NCI-H82 treated with DMSO at 0.1 percent for 48 hours (cell line): ENCODE measurements at regions not wholly inside any gene's neighbourhood (a gene's known extent, or its start where the extent isn't known, plus 50 kb on each side); places are given as distances from the start of the nearest gene placed in this dataset.
A peak's percentile ranks its signal among the peaks of the same experiment; 100 is the strongest.

Experiments used
- DNase-seq: peaks from one replicate; lab custom pipeline; 2025; ENCODE audit not compliant: unreplicated experiment; lab: John Stamatoyannopoulos, UW

DNA sequence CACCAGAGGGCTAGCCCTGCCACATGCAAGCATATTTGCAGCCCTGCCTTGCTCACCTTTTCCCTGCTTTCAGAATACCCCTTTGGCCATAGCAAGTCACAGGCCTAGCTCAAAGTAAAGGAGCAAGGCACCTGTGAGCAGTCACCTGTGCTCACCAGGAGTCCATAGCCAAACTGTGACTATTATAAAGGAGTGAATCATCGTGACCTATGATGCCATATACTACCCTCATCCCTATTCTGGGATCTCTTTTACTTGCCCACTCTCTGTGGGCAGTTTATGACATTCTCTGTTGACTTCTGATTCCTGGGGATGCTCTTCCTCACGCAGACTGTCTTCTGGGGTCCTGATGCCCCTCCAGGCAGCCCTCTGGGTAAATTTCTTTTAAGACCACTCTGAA lies 200.5 kb upstream of the NLRP1 start:
- DNase-seq, result no peak

GRCh38 chr17:5785338-5785737 lies 201.0 kb upstream of the NLRP1 start:
- no peak for DNase-seq

DNA sequence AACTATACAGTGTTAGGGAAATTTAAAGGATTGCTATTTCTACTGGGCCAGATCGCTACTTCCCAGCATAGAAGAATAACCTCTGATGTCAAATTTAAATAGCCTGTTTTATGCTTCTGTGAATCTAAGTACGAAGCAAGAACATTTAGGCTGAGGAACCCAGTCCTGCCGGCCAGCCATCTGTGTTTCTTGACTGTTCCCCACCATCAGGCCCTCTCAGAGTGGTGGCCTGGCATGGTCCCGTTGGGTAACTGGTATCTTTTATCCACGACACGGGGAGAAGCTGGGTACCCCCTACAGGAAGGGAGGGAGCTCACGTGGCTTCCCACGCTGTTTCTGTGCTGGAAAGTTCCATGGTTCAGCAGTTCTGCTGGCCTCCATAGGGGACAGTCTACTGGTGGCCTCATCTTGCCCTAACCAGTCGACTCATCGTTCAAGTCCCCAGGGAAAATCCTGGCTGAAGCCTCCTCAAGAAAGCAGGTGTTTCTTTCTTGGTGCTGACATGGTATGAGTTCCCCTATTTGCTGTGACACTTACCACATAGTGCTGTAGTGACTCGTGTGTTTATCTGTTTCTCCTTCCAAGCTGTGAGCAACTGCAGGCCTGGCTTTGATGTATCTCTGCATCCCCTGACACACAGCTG lies 201.7 kb upstream of the NLRP1 start:
- no peak for DNase-seq

DNA sequence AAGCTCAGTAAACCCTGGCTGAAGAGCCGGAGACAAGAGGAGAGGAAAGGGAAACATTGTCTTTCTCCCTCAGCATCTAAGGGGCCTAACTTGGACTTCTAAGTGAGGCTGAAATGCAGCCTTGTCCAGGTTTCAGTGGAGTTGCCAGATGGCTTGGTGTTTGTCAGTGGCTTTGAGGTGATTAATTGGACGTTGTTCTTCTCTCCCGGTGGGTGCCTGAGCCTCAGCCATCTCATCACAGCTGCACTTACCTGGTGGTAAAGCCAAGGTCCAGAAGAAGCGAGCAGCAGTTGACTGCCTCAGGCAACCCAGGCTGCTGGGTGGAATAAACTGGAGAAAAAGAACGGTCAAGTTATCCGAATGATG lies 202.2 kb upstream of the NLRP1 start:
- DNase-seq, result no peak

GRCh38 chr17:5788266-5788900 lies 204.1 kb upstream of the NLRP1 start:
- DNase-seq, result no peak

- DNase-seq, result no peak
These were observed 205.2 kb upstream of the NLRP1 start for GRCh38 chr17:5789528-5789927.

GRCh38 chr17:5793157-5793556 lies 208.8 kb upstream of the NLRP1 start:
- no peak for DNase-seq

DNA sequence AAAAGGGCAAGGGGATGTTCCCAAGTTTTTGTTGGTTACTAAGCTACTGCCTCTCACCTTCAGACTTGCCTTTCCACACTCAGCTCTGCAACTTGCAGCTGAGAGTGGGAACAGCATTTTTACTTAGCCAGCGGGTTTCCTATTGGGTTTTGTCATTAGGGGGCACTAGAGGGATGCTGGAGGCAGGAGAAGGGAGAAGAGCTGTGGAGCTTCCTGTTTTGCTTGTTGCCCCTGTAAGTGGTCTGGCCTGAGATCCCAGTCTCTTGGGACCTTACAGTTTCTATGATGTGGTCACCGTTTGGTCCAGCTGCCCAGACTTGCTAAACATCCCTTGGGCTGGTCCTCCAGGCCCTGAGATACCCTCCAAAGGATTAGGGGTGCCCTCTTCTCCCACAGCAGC lies 209.6 kb upstream of the NLRP1 start:
- DNase-seq, result peak; percentile 10

GRCh38 chr17:5794385-5794784 lies 210.1 kb upstream of the NLRP1 start:
- no peak for DNase-seq

GRCh38 chr17:5794881-5795506 lies 210.7 kb upstream of the NLRP1 start:
- no peak for DNase-seq

GRCh38 chr17:5797447-5798050 lies 213.2 kb upstream of the NLRP1 start:
- no peak for DNase-seq

DNA sequence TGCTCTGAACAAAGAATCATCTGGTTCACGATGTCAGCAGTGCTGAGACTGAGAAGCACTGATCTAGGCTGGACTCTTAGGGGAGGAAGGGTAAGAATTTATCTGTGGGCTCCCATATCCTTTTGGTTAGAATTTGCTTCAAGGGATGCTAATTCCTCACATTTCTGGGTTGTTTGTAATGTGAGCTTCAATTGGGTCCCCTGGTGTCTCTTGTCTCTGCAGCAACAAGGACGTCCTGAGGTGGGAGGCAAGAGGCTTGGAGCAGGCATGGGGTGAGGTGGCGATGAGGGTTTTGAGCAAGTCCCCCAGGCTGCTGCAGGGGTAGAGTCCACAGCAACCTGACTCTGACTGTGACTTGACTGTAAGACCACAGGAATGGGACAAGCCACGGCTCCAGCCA lies 213.8 kb upstream of the NLRP1 start:
- DNase-seq, result no peak

DNA sequence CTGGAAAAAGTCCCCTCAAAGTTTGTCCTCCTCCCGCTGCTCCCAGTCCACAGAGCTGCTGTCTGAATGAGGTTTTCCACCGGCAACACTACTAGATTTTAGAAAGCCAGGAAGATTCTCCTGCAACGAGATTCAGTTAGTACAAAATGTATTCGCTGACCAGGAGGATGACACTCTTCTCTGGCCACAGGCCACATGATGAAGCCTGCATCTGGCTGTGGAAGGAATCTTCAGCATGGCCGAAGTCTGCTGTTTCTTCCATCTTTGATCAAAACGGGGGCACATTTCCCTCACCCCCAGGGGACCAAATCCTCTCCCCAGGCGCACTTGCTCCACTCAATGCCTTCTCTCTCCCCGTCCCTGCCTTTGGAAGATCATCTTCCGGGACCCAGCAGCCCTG lies 215.8 kb upstream of the NLRP1 start:
- no peak for DNase-seq

- no peak for DNase-seq
These were observed 216.3 kb upstream of the NLRP1 start for GRCh38 chr17:5800646-5801045.

DNA sequence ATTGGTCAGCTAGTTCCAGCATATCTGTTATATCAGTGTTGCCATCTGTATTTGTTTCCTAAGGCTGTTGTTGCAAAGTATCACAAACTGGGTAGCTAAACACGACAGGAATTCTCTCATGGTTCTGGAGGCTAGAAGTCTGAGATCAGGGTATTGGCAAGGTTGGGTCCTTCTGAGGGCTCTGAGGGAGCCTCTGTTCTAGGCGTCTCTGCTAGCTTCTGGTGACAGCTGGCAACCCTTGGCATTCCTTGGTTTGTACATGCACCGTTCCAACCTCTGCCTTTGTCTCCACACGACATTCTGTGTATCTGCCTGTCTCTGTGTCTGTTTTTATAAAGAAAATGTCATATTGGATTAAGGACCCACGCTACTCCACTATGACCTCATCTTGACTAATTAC lies 219.9 kb upstream of the NLRP1 start:
- no peak for DNase-seq

- no peak for DNase-seq
These were observed 224.7 kb upstream of the NLRP1 start for GRCh38 chr17:5809056-5809455.

DNA sequence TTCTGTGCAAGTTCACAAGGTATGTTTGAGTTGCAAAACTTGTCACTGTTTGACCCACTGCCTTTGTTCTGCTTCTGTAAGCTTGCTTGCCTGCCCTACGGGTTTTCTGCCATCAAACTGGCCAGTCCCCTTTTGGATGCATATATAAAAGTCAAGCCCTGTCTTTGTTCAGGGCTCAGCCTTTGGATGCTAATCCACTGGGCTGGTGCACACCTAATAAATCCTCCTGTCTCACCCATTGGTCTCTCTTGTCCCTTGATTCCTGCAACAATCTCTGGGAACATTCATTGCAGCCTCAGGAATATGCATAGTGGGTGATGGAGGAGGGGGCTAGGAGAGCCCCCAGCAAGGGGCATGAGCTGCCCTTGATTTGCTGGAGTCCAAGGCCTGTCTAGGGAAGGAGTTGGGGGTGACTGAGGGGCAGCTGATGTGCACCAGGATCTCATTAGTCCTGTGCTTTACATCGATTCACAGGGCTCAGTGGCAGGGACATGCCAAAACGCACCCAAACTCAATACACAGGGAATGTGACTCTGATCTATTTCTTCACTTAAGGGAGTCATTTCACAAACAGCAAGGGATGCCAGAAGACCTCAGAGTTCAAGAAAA lies 225.4 kb upstream of the NLRP1 start:
- no peak for DNase-seq

DNA sequence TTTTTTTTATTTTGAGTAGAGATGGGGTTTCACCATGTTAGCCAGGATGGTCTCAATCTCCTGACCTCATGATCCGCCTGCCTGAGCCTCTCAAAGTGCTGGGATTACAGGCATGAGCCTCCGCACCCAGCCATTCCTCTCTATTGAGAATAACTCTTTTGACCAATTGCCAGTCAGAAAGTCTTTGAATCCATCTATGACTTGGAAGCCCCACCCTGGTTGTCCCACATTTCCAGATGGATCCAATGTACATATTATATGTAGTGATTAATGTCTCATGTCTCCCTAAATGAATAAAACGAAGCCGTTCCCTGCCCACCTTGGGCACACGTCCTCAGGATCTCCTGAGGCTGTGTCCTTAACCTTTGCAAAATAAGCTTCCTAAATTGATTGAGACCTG lies 228.3 kb upstream of the NLRP1 start:
- DNase-seq, result no peak

DNA sequence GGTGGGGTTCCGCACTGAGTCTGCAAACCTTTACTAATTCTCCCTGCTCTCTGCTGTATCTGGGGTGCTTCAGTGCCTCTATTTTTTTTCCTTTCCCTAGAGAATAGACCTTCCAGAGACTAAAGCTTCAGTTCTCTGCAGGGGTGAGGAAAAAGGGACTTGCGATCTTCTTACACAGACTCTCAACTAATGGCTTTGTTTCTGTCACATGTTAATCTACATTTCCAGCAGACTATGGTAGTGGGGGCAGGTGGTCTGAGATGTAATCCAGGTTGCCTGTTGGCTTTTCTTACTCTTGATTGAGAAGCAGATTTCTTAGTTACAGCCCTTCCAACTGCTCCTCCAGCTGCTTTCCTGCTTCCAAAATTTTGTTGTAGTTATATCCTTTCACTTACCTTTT lies 229.0 kb upstream of the NLRP1 start:
- peak; percentile 54 for DNase-seq

GRCh38 chr17:5815396-5815795 lies 231.1 kb upstream of the NLRP1 start:
- no peak for DNase-seq

DNA sequence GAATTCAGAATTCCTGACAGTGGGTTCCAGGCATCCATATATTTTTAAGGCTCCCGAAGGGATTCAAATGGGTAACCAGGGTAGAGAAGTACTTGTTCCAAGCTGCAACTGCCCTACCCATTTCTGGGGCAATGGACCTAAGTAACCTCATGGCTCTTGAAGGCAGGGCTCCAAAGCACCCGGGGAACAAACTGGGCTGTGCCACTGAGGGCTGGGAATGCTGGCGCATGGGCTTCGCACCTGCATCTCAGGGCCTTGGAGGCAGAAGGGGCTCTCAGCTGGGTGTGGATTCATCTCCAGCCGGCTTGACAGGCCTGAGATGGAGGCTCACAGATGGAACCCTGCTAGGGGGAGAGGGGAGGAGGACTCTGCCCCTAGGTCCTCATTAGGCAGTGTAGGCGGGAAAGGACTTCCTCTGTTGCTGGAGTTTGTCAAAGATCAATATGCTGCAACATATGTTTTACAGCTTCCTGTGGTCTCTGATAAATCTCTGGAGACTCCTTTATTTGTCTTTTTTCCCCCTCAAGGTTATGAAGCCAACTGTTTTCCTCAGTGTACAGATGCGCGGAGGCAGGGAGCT lies 232.3 kb upstream of the NLRP1 start:
- DNase-seq, result peak; percentile 17
